ENCODE measurements at regions not wholly inside any gene's neighbourhood (a gene's known extent, or its start where the extent isn't known, plus 50 kb on each side); places are given as distances from the start of the nearest gene placed in this dataset.

- no peak for TF ChIP-seq CTCF (IDR thresholded peaks at IDR 0.05)
- TF ChIP-seq POLR2A (IDR thresholded peaks at IDR 0.05): no peak
Observed at GRCh38 chr3:177484926-177485325, 287.6 kb upstream of the TBL1XR1 start.

Measured in thyroid gland (tissue), 4 donors.